Thoracic aorta (tissue), 2 donors: ENCODE measurements at regions not wholly inside any gene's neighbourhood (a gene's known extent, or its start where the extent isn't known, plus 50 kb on each side); places are given as distances from the start of the nearest gene placed in this dataset.

ENCODE experiments used
- ATAC-seq: fragments of 150-250 bp; one replicate; pipeline ENCODE4 v1.8.0; 2017; ENCODE audit warnings: low read depth; ENCODE audit not compliant: insufficient number of reproducible peaks, low FRiP score
- DNase-seq: peaks from one replicate; pipeline ENCODE4 v3.0.0-alpha.2; 2020; ENCODE audit warnings: low spot score
- H3K27ac ChIP-seq, 2 donors: fragments of 200-600 bp; sonication (generic); 1 replicate in 1 of 2; 2 replicates in 1 of 2; pipeline ENCODE4 v1.5.1; 2016; ENCODE audit warnings: mild to moderate bottlenecking in 2 of 2, moderate library complexity in 2 of 2
- H3K27me3 ChIP-seq: fragments of 200-600 bp; sonication (generic); replicated peaks from 2 replicates; pipeline ENCODE4 v1.6.0; 2016; ENCODE audit warnings: mild to moderate bottlenecking; ENCODE audit not compliant: insufficient read depth
- H3K36me3 ChIP-seq: fragments of 200-600 bp; sonication (generic); one replicate; pipeline ENCODE4 v1.5.1; 2016
- H3K4me1 ChIP-seq, 2 donors: fragments of 200-600 bp; sonication (generic); 1 replicate in 1 of 2; 2 replicates in 1 of 2; pipeline versions ENCODE4 v1.5.1 to v1.6.0; 2016; ENCODE audit warnings: low read depth in 2 of 2, mild to moderate bottlenecking in 1 of 2; ENCODE audit not compliant: control insufficient read depth in 1 of 2
- H3K4me3 ChIP-seq: fragments of 200-600 bp; sonication (generic); 2 replicates; pipeline ENCODE4 v1.5.1; 2016; ENCODE audit warnings: mild to moderate bottlenecking
- H3K9me3 ChIP-seq: fragments of 200-600 bp; sonication (generic); 2 replicates; pipeline ENCODE4 v1.5.1; 2016
- CTCF ChIP-seq: fragments of 200-600 bp; sonication (generic); IDR thresholded peaks from one replicate; pipeline ENCODE4 v1.5.1; 2019; ENCODE audit warnings: antibody characterized with exemption

GRCh38 chr18:45166836-45167551 lies 448.3 kb upstream of the SLC14A2 start:
- no peak for DNase-seq
- Histone ChIP-seq H3K27ac (no peak overlapping the region), H3K9me3 (no peaks in the 10 kb centered on the region), H3K4me3 (no peak overlapping the region), H3K27me3 (no peaks in the 10 kb centered on the region), H3K36me3 (no peaks in the 10 kb centered on the region), H3K4me1 (no peaks in the 10 kb centered on the region)
- TF ChIP-seq CTCF = no peak
- ATAC-seq = no peak

GRCh38 chr18:45167631-45168280 lies 447.5 kb upstream of the SLC14A2 start:
- Histone ChIP-seq H3K4me1 (no peaks in the 10 kb centered on the region), H3K27ac (no peak overlapping the region), H3K4me3 (no peak overlapping the region), H3K36me3 (no peaks in the 10 kb centered on the region), H3K27me3 (no peaks in the 10 kb centered on the region), H3K9me3 (no peaks in the 10 kb centered on the region)
- TF ChIP-seq CTCF = no peak
- no peak for ATAC-seq
- no peak for DNase-seq

- Histone ChIP-seq H3K27ac (no peak overlapping the region), H3K9me3 (no peaks in the 10 kb centered on the region), H3K36me3 (no peaks in the 10 kb centered on the region), H3K4me1 (no peaks in the 10 kb centered on the region), H3K4me3 (no peak overlapping the region), H3K27me3 (no peaks in the 10 kb centered on the region)
- no peak for TF ChIP-seq CTCF
- DNase-seq (no peak), ATAC-seq (no peak)
Measured at GRCh38 chr18:45168866-45169600, 446.2 kb upstream of the SLC14A2 start.

- Histone ChIP-seq H3K4me3 (no peak overlapping the region), H3K36me3 (no peaks in the 10 kb centered on the region), H3K27ac (no peak overlapping the region), H3K4me1 (no peaks in the 10 kb centered on the region), H3K27me3 (no peaks in the 10 kb centered on the region), H3K9me3 (no peaks in the 10 kb centered on the region)
- no peak for TF ChIP-seq CTCF
- ATAC-seq = peak; percentile 62
- no peak for DNase-seq
Measured at GRCh38 chr18:45169610-45170009, 445.7 kb upstream of the SLC14A2 start.

GRCh38 chr18:45171679-45172191 lies 443.5 kb upstream of the SLC14A2 start:
- Histone ChIP-seq H3K4me1 (no peaks in the 10 kb centered on the region), H3K36me3 (no peaks in the 10 kb centered on the region), H3K9me3 (no peaks in the 10 kb centered on the region), H3K27me3 (no peaks in the 10 kb centered on the region), H3K4me3 (no peak overlapping the region), H3K27ac (no peak overlapping the region)
- ATAC-seq (no peak), DNase-seq (no peak)
- TF ChIP-seq CTCF = no peak
